NCI-H2081 treated with DMSO at 0.1 percent for 48 hours (cell line): ENCODE measurements at regions not wholly inside any gene's neighbourhood (a gene's known extent, or its start where the extent isn't known, plus 50 kb on each side); places are given as distances from the start of the nearest gene placed in this dataset.

ENCODE experiments used
- DNase-seq: peaks from one replicate; lab custom pipeline; 2025; lab: John Stamatoyannopoulos, UW

DNA sequence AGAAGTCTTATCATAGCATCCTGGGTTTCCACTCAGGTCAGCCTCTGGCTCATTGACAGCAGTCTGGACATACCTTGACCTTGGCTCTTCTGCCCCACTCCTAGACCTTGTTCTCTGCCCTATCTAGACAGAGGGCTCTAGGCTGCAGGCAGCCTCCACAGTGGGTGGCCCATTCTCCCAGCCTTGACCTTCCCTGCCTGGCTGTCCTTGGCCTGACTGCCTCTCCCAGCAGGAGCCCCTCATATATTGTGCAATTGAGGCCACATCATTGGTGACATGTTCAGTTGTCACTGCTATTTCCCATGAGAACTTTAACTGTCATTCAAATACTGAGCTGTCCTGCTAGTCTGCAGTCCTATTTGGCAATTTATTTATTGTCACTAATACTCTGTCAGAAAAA lies 503.4 kb downstream of the PLXNA4 start:
- no peak for DNase-seq

GRCh38 chr7:132072165-132072564 lies 504.1 kb downstream of the PLXNA4 start:
- DNase-seq, result no peak

- DNase-seq, result no peak
Observed at GRCh38 chr7:132069306-132069705, 507.0 kb downstream of the PLXNA4 start.

DNA sequence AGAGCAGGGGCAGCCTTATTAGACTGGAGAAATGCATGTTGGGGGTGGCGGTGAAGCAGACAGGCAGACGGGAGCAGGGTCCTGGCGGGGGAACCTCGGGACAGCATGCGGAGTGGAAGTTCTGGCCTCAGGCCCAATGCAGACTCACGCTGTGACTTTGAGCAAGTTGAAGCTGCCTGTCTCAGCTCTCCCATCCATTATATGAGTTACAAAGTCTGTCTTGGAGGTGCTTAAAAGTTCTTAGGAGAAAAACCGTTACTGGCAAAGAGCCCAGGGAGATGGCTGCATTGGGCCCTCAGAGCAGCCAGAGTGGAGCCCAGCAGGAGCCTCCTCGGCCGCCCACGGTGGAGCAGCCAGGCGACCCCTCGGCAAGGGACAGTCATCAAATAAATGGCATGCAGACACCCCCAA lies 509.5 kb downstream of the PLXNA4 start:
- DNase-seq, result no peak

- no peak for DNase-seq
Observed at GRCh38 chr7:132065989-132066603, 509.7 kb upstream of the PODXL start.

GRCh38 chr7:132065193-132065988 lies 509.0 kb upstream of the PODXL start:
- DNase-seq, result no peak

DNA sequence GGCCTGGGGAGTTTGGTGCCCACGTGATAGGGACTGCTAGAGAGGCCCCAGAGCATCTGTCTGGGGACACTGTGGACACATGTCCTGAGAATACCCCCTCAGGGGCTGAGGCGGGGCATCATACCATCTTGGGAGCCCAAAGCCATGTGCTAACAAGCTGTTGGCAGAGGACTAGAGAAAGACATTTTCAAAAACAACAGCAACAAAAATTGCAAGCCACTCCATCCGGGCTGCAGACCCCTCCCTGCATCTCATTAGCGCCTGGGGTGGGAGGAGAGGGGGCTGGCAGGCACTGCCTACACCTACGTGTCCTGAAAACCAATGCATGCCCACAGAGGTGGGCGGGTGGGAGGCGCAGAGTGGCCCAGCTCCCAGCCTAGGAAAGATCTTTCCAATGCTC lies 507.4 kb upstream of the PODXL start:
- DNase-seq, result no peak

- DNase-seq, result no peak
Observed at GRCh38 chr7:132061937-132062336, 505.5 kb upstream of the PODXL start.

DNA sequence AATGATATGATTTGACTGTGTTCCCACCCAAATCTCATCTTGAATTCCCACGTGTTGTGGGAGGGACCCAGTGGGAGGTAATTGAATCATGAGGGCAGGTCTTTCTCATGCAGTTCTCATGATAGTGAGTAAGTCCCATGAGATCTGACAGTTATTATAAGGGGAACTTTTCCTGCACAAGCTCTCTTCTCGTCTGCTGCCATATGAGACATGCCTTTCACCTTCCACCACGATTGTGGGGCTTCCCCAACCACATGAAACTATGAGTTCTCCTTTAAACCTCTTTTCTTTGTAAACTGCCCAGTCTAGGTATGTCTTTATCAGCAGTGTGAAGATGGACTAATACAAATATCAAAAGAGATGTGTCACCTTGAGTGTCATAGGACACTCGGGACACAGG lies 502.7 kb upstream of the PODXL start:
- no peak for DNase-seq

DNA sequence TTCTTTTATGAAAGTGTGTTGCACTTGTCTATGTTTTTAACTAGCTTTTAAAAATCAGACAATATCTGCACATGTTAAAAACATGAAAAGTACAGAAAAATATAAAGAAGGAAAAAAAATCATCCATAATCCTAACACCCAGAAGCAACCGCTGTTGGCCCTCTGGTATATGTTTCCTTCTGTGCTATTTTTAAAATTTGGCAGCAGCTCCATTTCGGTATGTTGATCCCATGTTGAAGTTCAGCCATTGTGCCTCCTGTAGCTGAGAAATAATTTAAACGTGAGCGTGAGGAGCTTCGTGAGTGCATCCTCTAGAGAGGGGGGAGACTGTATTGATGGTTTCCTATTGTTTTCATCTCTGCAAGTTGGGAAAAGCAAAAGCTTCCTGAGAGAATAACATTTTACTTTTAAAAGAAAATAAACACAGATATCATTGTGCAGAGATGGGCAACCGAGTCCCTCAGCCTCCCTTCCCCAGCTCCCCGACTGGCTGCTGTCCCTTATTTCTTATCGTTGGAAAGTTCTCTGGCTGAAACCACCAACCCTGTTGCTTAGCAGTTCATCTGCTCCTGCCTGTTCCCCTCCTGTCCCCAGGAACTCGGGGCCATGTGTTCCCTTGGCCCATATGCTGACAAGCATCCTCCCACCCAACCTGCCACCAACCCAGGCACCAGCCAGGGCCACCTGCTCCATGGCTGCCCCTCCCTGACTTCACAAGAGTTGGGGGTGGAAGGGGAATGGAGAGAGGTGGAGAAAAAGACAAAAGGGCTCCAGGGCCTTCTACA lies 499.1 kb upstream of the PODXL start:
- DNase-seq, result no peak

- DNase-seq, result no peak
Observed at GRCh38 chr7:132053871-132054270, 497.4 kb upstream of the PODXL start.

DNA sequence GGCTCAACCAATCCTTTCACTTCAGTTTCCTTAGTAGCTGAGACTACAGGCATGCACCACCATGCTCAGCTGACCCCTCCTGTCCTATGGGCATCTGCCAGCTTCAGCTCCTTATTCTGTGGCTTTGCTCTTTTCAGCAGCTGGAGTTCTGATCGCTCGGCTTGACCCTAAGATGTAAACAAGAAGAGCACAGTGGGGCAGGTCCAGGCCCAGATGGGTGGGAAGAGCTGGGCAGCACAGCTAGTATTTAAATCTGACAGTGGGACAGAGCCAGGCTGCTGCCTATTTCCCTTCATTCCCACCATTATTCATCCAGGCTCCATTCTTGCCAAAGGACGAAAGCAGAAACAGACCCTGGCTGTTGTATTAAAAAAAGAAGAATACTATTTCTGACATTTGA lies 494.9 kb upstream of the PODXL start:
- no peak for DNase-seq

DNA sequence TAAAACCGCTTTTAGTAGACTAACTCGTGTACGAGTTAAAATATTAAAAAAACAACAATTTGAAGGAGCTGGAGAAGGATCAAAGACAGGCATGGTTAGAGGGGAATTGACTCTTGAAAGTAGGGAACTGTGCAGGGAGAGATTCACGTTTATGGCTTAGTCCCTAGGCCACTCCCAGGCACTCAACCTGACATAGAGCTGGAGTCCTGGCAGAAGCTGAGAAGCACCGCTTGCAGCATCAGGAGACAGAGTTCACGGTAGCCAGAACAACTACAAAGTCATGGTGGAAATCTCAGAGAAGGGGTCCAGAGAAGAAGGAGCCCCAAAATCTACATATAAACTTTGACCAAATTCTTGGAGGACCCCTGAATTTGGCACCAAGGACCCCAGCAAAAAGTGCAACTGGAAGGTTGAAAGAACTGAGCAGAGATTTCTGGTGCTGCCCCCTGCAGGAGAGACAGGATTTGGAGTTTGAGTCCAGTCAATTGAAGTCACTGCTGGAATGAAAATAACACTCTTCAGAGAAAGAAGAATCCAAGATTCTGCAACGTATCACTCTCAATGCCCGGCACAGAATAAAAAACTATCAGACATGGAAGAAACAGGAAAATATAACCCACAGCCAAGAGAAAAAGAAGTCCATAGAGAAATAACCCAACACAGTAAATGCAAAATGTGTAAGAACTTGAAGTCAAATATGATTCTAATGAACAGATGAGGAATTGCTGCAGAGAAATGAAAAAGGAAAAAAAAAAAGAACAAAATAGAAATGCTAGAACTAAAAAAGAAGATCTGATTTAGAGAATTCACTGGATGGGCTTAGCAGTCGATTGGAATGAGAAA lies 493.3 kb upstream of the PODXL start:
- DNase-seq, result no peak

GRCh38 chr7:132045481-132045980 lies 489.1 kb upstream of the PODXL start:
- DNase-seq, result no peak

- DNase-seq, result no peak
Observed at GRCh38 chr7:132045002-132045401, 488.6 kb upstream of the PODXL start.

GRCh38 chr7:132044247-132044646 lies 487.8 kb upstream of the PODXL start:
- DNase-seq, result no peak

- DNase-seq, result no peak
Observed at GRCh38 chr7:132041108-132041507, 484.7 kb upstream of the PODXL start.

GRCh38 chr7:132035517-132036362 lies 479.3 kb upstream of the PODXL start:
- no peak for DNase-seq

GRCh38 chr7:132034748-132035416 lies 478.5 kb upstream of the PODXL start:
- DNase-seq, result no peak

DNA sequence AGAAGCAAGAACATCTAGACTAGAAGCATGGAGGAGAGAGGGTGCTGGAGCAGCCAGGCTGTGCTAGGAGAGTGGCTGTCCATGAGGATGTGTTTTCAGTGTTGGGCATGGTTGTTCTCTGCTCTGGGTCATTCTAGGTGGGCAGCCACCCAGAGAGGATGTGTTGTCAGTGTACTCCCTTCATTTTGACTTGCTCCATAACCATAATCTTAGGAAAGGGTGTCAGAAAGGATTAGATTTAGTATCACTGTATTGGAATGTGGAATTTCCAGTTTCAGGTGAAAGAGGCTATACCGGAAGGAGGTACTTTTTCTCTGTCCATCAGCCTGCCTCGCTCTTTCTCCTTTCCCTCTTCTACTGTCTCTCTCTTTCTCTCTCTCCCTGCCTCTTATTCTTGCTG lies 474.5 kb upstream of the PODXL start:
- no peak for DNase-seq
